ENCODE measurements at regions not wholly inside any gene's neighbourhood (a gene's known extent, or its start where the extent isn't known, plus 50 kb on each side); places are given as distances from the start of the nearest gene placed in this dataset.

- H3K4me3 ChIP-seq (ENCODE audit: low read depth, low read length): no peak overlapping the region
- no peak for TF ChIP-seq CTCF (IDR thresholded peaks at IDR 0.05; ENCODE audit: borderline replicate concordance, insufficient read depth, low read depth, low read length)
These were observed 119.1 kb downstream of the DLEU7 start for GRCh38 chr13:50724438-50724837.

- TF ChIP-seq CTCF (IDR thresholded peaks at IDR 0.05; ENCODE audit: borderline replicate concordance, insufficient read depth, low read depth, low read length): no peak
- no peak overlapping the region for H3K4me3 ChIP-seq (ENCODE audit: low read depth, low read length)
These were observed 118.6 kb downstream of the DLEU7 start for GRCh38 chr13:50724913-50725312.

- no peak overlapping the region for H3K4me3 ChIP-seq (ENCODE audit: low read depth, low read length)
- TF ChIP-seq CTCF (IDR thresholded peaks at IDR 0.05; ENCODE audit: borderline replicate concordance, insufficient read depth, low read depth, low read length): no peak
These were observed 117.3 kb downstream of the DLEU7 start for GRCh38 chr13:50726164-50726563.

DNA sequence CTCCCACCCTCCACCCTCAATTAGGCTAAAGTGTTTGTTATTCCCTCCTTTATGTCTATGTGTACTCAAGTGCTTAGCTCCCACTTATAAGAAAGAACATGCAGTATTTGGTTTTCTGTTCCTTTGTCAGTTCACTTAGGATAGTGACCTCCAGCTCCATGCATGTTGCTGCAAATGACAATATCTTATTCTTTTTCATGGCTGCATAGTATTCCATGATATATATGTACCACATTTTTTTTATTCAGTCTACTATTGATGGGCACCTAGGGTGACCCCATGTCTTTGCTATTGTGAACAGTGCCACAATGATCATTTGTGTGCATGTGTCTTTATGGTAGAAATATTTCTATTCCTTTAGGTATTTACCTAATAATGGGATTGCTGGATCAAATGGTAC is 114.3 kb downstream of the DLEU7 start:
- TF ChIP-seq CTCF (IDR thresholded peaks at IDR 0.05; ENCODE audit: borderline replicate concordance, insufficient read depth, low read depth, low read length): no peak
- H3K4me3 ChIP-seq (ENCODE audit: low read depth, low read length): no peak overlapping the region

DNA sequence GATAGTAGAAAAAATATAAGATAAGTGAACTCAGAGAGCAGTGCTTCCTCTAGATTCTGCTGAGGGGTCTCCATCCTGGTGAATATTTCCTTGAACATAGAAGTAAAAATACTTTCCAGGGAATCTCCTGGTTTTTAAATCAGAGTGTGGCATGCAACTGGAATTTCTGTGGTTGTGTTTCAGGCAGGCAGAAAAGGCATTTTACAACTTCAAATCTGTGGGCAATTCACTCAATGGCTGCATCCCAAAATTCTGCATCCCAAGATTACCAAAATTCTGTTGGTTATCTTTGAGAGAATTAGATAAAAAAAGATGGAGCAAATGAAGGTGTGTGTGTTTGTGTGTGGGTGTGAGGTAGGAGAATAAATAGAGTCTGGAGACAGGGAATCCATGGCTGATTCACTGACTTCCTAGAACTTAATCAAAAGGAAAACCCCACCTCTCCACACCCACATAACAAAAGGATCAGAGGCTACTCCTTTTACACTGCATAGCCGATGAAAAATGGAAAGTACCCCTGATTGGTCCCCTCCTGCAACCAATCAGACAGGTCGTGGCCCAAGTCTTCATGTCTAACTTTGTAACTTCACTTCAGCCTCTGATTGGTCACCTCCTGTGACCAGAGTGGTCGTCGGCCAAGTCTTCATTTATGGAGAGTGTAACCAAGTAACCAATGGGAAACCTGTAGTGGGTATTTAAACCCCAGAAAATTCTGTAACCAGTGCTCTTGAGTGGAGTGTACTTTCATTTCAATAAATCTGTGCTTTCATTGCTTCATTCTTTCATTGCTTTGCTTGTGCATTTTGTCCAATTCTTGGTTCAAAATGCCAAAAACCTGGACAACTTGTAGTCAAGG is 112.8 kb downstream of the DLEU7 start:
- TF ChIP-seq CTCF (IDR thresholded peaks at IDR 0.05; ENCODE audit: borderline replicate concordance, insufficient read depth, low read depth, low read length): no peak
- no peak overlapping the region for H3K4me3 ChIP-seq (ENCODE audit: low read depth, low read length)

DNA sequence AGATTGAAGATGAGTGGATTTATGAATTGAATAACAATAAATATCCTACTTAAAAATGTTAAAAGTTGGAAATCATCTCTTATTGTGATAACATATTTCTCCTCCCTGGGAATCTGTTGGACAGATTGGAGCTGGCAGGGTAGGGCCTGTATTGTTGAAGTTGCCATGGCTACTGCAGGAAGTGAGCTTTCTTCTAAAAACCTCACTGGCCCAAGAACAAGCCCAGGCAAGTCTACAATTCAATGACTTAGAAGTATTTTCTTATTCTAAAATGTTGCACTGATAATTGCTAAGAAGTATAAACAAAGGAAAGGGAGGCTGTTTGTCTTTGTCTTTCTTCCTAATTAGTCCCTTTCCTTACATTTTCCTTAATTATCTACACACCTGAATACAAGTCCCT is 112.1 kb downstream of the DLEU7 start:
- TF ChIP-seq CTCF (IDR thresholded peaks at IDR 0.05; ENCODE audit: borderline replicate concordance, insufficient read depth, low read depth, low read length): no peak
- no peak overlapping the region for H3K4me3 ChIP-seq (ENCODE audit: low read depth, low read length)

GRCh38 chr13:50732712-50733111 is 110.8 kb downstream of the DLEU7 start:
- no peak for TF ChIP-seq CTCF (IDR thresholded peaks at IDR 0.05; ENCODE audit: borderline replicate concordance, insufficient read depth, low read depth, low read length)
- no peak overlapping the region for H3K4me3 ChIP-seq (ENCODE audit: low read depth, low read length)
